OCI-LY7 (cell line): ENCODE measurements at regions not wholly inside any gene's neighbourhood (a gene's known extent, or its start where the extent isn't known, plus 50 kb on each side); places are given as distances from the start of the nearest gene placed in this dataset.

ENCODE experiments used
- EZH2phosphoT487 ChIP-seq: fragments of 200-600 bp; sonication (generic); IDR thresholded peaks from 2 replicates; pipeline ENCODE4 v1.6.1; 2018; ENCODE audit warnings: low read depth, borderline replicate concordance, mild to moderate bottlenecking, mixed run types, antibody characterized with exemption, low read length, moderate library complexity, mixed read lengths
- TF ChIP-seq, protein P1 (sequence below): fragments of 200-600 bp; sonication (generic); conservative IDR thresholded peaks from 2 replicates; pipeline ENCODE4 v1.5.1; 2014; ENCODE audit warnings: mild to moderate bottlenecking, antibody characterized with exemption, low read length, moderate library complexity, mixed read lengths

DNA sequence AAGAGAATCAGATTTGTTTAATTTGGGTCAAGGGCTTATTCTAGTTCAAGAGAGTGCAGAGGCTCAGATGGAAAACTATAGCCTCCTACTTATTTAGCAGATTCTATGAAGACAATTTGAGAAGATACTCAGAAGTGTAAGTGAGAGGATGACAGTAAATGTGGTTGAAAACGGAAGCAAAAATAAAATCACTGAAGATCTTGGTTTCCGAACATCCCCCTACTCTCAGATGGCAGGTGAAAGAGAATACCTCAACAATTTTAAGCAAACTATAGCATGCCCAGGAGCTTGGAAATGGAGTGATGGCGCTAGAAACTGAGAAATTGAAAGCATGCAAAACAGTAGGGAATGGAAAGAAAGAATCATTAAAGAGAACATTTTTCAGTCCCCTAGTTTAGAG is 705.5 kb upstream of the CDH8 start:
- TF ChIP-seq, protein P1, sequence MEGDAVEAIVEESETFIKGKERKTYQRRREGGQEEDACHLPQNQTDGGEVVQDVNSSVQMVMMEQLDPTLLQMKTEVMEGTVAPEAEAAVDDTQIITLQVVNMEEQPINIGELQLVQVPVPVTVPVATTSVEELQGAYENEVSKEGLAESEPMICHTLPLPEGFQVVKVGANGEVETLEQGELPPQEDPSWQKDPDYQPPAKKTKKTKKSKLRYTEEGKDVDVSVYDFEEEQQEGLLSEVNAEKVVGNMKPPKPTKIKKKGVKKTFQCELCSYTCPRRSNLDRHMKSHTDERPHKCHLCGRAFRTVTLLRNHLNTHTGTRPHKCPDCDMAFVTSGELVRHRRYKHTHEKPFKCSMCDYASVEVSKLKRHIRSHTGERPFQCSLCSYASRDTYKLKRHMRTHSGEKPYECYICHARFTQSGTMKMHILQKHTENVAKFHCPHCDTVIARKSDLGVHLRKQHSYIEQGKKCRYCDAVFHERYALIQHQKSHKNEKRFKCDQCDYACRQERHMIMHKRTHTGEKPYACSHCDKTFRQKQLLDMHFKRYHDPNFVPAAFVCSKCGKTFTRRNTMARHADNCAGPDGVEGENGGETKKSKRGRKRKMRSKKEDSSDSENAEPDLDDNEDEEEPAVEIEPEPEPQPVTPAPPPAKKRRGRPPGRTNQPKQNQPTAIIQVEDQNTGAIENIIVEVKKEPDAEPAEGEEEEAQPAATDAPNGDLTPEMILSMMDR = no peak
- no peak for TF ChIP-seq EZH2phosphoT487
